ENCODE measurements at regions not wholly inside any gene's neighbourhood (a gene's known extent, or its start where the extent isn't known, plus 50 kb on each side); places are given as distances from the start of the nearest gene placed in this dataset.

DNA sequence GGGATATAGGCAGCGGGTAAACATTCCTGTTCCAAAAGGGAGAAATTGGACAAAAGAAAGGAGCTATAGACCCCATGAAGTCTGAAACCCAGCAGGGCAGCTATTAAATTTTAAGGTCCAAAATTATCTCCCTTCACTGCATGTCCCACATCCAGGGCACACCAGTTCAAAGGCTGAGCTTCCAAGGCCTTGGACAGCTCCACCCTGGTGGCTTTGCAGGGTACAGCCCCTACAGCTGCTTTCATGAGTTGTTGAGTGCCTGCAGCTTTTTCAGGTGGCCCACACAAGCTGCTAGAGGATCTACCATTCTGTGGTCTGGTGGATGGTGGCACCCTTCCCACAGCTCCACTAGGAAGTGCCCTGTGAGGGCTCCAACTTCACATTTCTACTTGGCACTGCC is 662.5 kb upstream of the PKN2 start:
- Histone ChIP-seq H3K27me3 (replicated peaks in 1 of 7) (no peaks in the 10 kb centered on the region), H3K4me1 (no peaks in the 10 kb centered on the region), H3K4me3 (no peak overlapping the region), H3K9me3 (no peaks in the 10 kb centered on the region), H3K27ac (no peak overlapping the region), H3K36me3 (no peaks in the 10 kb centered on the region)
- 0 to 94% (median 6%) methylated on average over 1 of the region's 1 CpG for WGBS, 5 donors
- intact Hi-C loops (cut with DNase I; ENCODE audit: low total_unique reads): no loop called here
- no peak for DNase-seq
- no peak for TF ChIP-seq POLR2A (IDR thresholded peaks at IDR 0.05)
- no peak for TF ChIP-seq POLR2AphosphoS5 (IDR thresholded peaks at IDR 0.05)
- TF ChIP-seq, protein P1, sequence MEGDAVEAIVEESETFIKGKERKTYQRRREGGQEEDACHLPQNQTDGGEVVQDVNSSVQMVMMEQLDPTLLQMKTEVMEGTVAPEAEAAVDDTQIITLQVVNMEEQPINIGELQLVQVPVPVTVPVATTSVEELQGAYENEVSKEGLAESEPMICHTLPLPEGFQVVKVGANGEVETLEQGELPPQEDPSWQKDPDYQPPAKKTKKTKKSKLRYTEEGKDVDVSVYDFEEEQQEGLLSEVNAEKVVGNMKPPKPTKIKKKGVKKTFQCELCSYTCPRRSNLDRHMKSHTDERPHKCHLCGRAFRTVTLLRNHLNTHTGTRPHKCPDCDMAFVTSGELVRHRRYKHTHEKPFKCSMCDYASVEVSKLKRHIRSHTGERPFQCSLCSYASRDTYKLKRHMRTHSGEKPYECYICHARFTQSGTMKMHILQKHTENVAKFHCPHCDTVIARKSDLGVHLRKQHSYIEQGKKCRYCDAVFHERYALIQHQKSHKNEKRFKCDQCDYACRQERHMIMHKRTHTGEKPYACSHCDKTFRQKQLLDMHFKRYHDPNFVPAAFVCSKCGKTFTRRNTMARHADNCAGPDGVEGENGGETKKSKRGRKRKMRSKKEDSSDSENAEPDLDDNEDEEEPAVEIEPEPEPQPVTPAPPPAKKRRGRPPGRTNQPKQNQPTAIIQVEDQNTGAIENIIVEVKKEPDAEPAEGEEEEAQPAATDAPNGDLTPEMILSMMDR (IDR thresholded peaks at IDR 0.05 in 8 of 11, conservative IDR thresholded peaks at IDR 0.05 in 3 of 11): no peak

DNA sequence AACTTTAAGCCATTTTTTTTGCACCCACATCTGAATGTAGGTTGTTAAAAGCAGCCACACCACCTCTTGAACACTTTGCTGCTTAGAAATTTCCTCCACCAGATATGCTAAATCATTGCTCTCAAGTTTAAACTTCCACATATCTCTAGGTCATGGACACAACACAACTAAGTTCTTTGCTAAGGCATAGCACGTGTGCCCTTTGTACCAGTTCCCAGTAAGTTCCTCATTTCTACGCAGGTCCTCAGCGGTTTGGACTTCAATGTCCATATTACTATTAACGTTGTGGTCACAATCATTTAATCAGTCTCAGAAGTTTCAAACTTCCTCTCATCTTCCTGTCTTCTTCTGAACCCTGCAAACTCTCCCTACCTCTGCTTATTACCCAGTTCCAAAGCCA is 661.6 kb upstream of the PKN2 start:
- intact Hi-C loops (cut with DNase I; ENCODE audit: low total_unique reads): no loop called here
- DNase-seq: no peak
- Histone ChIP-seq H3K36me3 (no peaks in the 10 kb centered on the region), H3K4me3 (no peak overlapping the region), H3K9me3 (no peaks in the 10 kb centered on the region), H3K4me1 (no peaks in the 10 kb centered on the region), H3K27me3 (replicated peaks in 1 of 7) (no peaks in the 10 kb centered on the region), H3K27ac (no peak overlapping the region)
- TF ChIP-seq, protein P1 (IDR thresholded peaks at IDR 0.05 in 8 of 11, conservative IDR thresholded peaks at IDR 0.05 in 3 of 11): no peak
- no peak for TF ChIP-seq POLR2A (IDR thresholded peaks at IDR 0.05)
- TF ChIP-seq POLR2AphosphoS5 (IDR thresholded peaks at IDR 0.05): no peak
- 35 to 56% (median 48%) methylated on average over 4 of the region's 4 CpGs for WGBS, 5 donors

DNA sequence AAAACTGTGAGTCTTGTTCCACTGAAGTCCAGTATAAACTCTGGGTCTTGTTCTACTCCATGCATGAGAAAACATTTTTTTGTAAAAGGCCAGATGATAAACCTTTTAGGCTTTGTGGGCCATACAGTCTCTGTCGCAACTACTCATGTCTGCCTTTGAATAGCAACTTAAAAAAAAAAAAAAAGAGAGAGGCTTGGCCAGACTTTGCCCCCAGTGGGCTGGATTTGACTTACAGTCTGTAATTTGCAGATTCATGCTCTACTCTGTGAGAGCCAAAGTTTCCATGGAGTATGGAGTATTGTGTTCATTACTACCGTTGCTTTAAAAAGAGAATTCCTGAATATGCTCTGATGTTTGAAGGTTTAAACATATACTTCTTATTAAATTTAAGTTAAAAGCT is 654.9 kb upstream of the PKN2 start:
- TF ChIP-seq, protein P1 (IDR thresholded peaks at IDR 0.05 in 8 of 11, conservative IDR thresholded peaks at IDR 0.05 in 3 of 11): no peak
- TF ChIP-seq POLR2A (IDR thresholded peaks at IDR 0.05) (no peak), POLR2AphosphoS5 (IDR thresholded peaks at IDR 0.05) (no peak)
- no peak overlapping the region for H3K27ac ChIP-seq
- no peaks in the 10 kb centered on the region for H3K27me3 ChIP-seq (replicated peaks in 1 of 7)
- no peak for DNase-seq
- no peaks in the 10 kb centered on the region for H3K4me1 ChIP-seq
- 80 to 95% (median 83%) methylated on average over 2 of the region's 2 CpGs for WGBS, 5 donors
- intact Hi-C loops (cut with DNase I; ENCODE audit: low total_unique reads): no loop called here
- H3K9me3 ChIP-seq: no peaks in the 10 kb centered on the region
- H3K4me3 ChIP-seq: no peak overlapping the region
- H3K36me3 ChIP-seq: no peaks in the 10 kb centered on the region

DNA sequence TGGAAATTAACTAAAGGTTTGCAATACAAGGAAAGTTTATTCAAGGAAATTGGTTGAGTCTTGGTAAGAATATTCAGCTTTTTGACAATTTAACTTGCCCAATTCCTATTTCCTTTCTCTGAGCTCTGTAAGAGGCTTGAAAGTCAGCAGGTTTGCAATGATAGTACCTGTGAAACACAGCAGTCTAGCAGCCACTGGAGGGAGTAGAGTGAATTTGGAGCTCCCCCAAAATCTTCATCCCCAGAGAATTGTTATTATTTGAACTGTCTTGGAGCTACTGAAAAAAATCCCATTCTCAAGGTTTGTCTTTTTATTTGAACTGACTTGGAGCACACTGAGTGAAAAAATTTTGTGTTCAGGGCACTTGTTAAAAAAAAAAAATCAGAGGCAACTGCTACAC is 654.2 kb upstream of the PKN2 start:
- Histone ChIP-seq H3K4me1 (no peaks in the 10 kb centered on the region), H3K9me3 (no peaks in the 10 kb centered on the region), H3K4me3 (no peak overlapping the region), H3K36me3 (no peaks in the 10 kb centered on the region), H3K27ac (no peak overlapping the region), H3K27me3 (replicated peaks in 1 of 7) (no peaks in the 10 kb centered on the region)
- no peak for DNase-seq
- intact Hi-C loops (cut with DNase I; ENCODE audit: low total_unique reads): no loop called here
- TF ChIP-seq POLR2A (IDR thresholded peaks at IDR 0.05): no peak
- TF ChIP-seq POLR2AphosphoS5 (IDR thresholded peaks at IDR 0.05): no peak
- TF ChIP-seq, protein P1 (IDR thresholded peaks at IDR 0.05 in 8 of 11, conservative IDR thresholded peaks at IDR 0.05 in 3 of 11): no peak
